ENCODE measurements at regions not wholly inside any gene's neighbourhood (a gene's known extent, or its start where the extent isn't known, plus 50 kb on each side); places are given as distances from the start of the nearest gene placed in this dataset.

DNA sequence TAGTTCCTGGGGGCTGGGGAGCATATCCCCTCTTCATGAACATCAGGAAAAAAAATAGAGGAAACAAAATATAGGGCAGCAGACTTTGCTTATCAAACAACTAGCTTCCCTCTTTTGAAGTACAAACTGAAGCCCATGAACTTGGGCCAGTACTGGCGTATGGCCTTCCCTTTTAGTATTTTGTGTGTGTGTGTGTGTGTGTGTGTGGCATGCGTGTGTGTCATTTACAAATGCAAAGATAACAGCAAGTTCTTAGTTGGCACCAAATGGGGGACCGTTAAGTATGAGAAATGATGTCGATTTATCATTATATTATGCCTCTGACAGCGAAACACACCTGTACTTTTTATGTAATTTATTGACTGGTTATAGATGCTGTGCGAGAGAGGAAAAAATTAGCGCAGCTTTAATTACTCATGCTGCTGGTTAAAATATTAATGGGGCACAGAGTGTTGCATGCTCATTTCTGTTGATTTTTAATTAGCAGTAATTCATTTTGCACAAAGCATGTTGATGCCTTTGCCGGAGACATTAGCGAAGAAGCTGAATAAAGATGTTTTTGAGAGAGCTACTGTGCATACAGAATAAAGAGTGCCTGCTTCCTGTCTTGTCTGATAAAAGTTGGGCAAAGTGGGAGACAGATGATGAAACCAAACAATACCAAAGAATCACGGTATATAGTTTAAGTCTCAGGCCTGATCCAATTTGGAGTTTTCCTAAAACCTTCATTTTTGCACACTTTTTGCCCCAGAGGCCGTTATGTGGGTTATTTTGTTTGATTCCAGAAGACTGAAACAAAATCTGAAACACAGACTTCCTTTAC is 297.1 kb downstream of the SATB1 start:
- DNase-seq (no peak), ATAC-seq (no peak)
- Histone ChIP-seq H3K27ac (no peak overlapping the region), H3K4me3 (no peak overlapping the region), H3K4me1 (no peaks in the 10 kb centered on the region), H3K36me3 (no peaks in the 10 kb centered on the region), H3K27me3 (no peaks in the 10 kb centered on the region), H3K9me3 (no peaks in the 10 kb centered on the region)
- intact Hi-C loops (cut with DNase I) = no loop called here
- TF ChIP-seq, protein P1, sequence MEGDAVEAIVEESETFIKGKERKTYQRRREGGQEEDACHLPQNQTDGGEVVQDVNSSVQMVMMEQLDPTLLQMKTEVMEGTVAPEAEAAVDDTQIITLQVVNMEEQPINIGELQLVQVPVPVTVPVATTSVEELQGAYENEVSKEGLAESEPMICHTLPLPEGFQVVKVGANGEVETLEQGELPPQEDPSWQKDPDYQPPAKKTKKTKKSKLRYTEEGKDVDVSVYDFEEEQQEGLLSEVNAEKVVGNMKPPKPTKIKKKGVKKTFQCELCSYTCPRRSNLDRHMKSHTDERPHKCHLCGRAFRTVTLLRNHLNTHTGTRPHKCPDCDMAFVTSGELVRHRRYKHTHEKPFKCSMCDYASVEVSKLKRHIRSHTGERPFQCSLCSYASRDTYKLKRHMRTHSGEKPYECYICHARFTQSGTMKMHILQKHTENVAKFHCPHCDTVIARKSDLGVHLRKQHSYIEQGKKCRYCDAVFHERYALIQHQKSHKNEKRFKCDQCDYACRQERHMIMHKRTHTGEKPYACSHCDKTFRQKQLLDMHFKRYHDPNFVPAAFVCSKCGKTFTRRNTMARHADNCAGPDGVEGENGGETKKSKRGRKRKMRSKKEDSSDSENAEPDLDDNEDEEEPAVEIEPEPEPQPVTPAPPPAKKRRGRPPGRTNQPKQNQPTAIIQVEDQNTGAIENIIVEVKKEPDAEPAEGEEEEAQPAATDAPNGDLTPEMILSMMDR (IDR thresholded peaks at IDR 0.05) = no peak

DNA sequence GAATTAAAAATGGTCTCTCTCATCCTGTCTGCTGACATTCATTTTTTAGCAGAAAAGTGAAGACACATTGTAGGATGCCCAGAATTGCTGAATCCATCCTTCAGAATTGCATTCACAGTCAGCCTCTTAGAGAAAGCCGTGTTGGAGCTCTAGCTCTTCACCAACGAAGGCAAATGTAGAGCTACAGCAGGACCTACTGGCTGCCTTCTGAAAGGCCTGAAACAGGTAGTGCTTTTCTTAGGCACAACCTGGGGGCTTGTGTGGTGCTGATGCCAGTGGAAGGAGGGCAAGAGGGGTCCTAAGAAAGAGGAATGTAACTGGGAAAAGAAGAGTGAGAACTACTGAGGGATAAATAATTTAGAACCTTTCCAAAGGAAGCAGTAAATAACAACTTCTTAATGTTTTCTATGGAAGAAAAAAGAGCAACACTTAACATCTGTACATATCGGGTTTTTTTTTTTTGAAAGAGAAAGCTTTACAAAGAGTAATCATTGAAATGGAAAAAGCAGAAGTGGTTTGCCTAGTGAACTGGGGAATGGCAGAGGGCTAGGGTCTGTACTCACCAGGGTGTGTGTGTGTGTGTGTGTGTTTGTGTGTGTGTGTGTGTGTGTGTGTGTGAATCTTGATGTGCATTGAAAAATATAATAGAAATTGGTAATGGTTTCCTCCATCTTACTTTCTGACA is 297.8 kb downstream of the SATB1 start:
- Histone ChIP-seq H3K9me3 (no peaks in the 10 kb centered on the region), H3K27ac (no peak overlapping the region), H3K4me3 (no peak overlapping the region), H3K27me3 (no peaks in the 10 kb centered on the region), H3K4me1 (no peaks in the 10 kb centered on the region), H3K36me3 (no peaks in the 10 kb centered on the region)
- TF ChIP-seq, protein P1 (IDR thresholded peaks at IDR 0.05) = no peak
- no peak for ATAC-seq
- intact Hi-C loops (cut with DNase I) = no loop called here
- DNase-seq = no peak

DNA sequence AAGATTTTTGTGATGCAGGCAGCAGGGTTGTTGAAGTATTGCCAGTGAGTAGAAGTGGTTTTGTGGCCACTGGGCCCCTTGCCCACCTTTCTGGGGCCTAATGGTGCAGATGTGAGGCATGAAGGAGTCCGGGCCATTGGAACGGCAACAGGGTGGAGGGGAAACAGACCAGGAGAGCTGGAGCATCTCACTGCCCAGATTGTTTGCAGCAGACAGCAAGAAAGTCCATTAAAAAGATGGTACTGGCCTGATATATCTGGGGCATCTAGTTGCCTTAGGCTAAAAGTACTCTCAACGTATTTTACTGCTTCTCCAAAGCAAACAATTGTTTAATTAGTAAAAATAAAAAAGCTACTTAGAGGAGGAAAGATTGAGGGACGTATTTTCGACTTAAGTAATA is 298.4 kb downstream of the SATB1 start:
- Histone ChIP-seq H3K27me3 (no peaks in the 10 kb centered on the region), H3K4me1 (no peaks in the 10 kb centered on the region), H3K27ac (no peak overlapping the region), H3K9me3 (no peaks in the 10 kb centered on the region), H3K36me3 (no peaks in the 10 kb centered on the region), H3K4me3 (no peak overlapping the region)
- ATAC-seq (no peak), DNase-seq (no peak)
- intact Hi-C loops (cut with DNase I) = no loop called here
- TF ChIP-seq, protein P1 (IDR thresholded peaks at IDR 0.05) = no peak

DNA sequence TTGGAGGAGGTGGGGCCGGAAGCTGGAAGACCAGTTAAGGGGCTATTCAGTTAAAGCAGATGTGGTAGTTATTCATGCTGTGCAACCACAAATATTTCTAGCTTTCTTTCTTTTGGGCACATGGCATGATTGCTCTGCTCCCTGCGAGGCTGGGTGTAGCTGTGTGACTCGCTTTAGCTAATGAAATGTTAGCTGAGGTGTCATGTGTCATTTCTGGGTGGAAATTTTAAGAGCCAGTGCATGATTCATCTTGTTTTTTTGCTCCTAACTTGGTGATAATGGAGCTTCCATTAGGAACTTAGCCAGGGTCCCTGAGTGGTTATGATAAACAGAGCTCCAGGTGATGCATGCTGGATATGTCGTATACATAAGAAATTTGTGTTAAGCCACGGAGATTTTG is 300.6 kb downstream of the SATB1 start:
- Histone ChIP-seq H3K4me1 (no peaks in the 10 kb centered on the region), H3K27me3 (no peaks in the 10 kb centered on the region), H3K9me3 (no peaks in the 10 kb centered on the region), H3K36me3 (no peaks in the 10 kb centered on the region), H3K4me3 (no peak overlapping the region), H3K27ac (no peak overlapping the region)
- TF ChIP-seq, protein P1 (IDR thresholded peaks at IDR 0.05) = no peak
- ATAC-seq = no peak
- intact Hi-C loops (cut with DNase I) = no loop called here
- no peak for DNase-seq

DNA sequence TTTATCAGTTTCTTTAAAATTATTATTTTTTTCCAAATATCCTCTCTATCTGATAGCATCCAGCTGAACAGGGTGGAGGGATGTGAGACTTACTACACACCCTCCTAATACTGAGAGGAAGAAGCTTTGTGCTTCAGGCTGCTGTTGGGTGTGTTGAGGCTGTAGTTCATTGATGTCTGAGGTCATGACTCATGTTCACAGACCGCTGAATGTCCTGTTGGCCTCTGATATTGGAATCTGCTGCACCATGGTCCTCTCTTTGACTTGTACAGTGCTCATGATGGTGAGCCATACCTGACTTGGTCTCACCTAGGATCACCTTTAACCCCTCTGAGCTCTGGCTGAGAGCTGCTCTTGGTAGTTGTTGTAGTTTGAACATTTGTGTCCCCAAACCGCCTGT is 302.9 kb downstream of the SATB1 start:
- intact Hi-C loops (cut with DNase I) = no loop called here
- Histone ChIP-seq H3K27ac (no peak overlapping the region), H3K27me3 (no peaks in the 10 kb centered on the region), H3K36me3 (no peaks in the 10 kb centered on the region), H3K4me3 (no peak overlapping the region), H3K4me1 (no peaks in the 10 kb centered on the region), H3K9me3 (no peaks in the 10 kb centered on the region)
- DNase-seq = no peak
- no peak for ATAC-seq
- TF ChIP-seq, protein P1 (IDR thresholded peaks at IDR 0.05) = no peak

Data from upper lobe of right lung (tissue), 1 donor.